SIG-M5 (cell line): ENCODE measurements at regions not wholly inside any gene's neighbourhood (a gene's known extent, or its start where the extent isn't known, plus 50 kb on each side); places are given as distances from the start of the nearest gene placed in this dataset.

Experiments used
- DNase-seq: peaks from one replicate; lab custom pipeline; 2025; lab: John Stamatoyannopoulos, UW

DNA sequence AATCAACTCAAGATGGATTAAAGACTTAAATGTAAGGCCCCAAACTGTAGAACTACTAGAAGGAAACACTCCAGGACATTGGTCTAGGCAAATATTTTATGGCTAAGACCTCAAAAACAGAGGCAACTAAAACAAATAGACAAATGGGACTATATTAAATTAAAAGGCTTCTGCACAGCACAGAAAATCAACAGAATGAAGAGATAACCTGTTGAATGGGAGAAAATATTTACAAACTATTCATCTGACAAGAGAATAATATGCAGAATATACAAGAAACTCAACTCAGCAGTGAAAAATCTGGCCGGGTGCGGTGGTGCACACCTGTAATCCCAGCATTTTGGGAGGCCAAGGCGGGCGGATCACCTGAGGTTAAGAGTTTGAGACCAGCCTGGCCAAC, 84.1 kb upstream of the HNRNPU start:
- DNase-seq, result no peak

- no peak for DNase-seq
Observed at GRCh38 chr1:244945109-244945671, 80.8 kb upstream of the HNRNPU start.

GRCh38 chr1:244941121-244941520, 76.8 kb upstream of the HNRNPU start:
- no peak for DNase-seq

GRCh38 chr1:244937099-244937498, 72.8 kb upstream of the HNRNPU start:
- DNase-seq, result no peak

- DNase-seq, result peak; percentile 100
Observed at GRCh38 chr1:244920911-244921761, 56.8 kb upstream of the HNRNPU start.

DNA sequence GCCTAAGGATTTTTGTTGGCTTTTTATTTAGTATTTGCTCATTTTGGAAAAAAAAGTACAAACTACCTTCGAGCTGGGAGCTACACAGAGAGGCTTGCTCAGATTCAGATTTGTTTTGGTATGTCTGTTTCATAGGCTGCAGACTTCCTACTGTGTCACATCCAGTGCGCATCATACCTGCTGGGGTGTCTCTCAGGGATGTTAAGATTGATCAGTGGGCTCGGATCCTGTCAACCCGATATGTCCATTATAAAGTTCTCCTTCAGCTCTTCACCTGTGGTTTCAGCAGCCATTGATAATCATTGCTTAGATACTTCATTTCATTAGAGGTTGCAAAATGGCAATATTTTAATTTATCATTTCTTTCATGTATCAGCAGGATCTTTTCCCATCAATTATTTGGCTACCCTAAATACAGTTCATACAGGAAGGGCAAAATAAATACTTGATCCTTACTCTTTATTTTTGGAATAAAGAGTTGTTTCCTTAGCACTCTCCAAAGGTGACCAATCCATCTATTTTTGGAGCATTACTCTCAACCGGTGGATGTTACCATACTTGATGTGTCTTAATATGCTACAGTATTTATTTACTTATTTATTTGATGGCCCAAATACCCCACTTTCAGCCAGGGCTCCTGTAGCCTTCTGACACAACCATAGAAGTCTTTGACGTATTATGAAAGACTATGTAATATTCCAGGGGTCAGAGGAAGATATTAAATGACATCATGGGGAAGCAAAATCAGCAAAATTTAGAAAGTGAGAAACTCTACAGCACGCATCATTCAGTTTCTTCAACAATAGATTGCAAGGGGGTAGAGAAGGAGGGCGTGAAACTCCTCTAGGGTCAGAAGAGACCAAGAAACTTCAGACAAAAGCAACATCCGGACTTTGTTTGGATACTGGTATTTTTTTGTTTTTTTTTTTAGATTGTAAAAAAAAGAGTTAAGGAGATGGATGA, 55.3 kb upstream of the HNRNPU start:
- no peak for DNase-seq

- DNase-seq, result no peak
Observed at GRCh38 chr1:244918421-244919319, 54.3 kb upstream of the HNRNPU start.

- no peak for DNase-seq
Observed at GRCh38 chr1:244917073-244917670, 52.8 kb upstream of the HNRNPU start.

GRCh38 chr1:244915736-244916135, 51.4 kb upstream of the HNRNPU start:
- no peak for DNase-seq

GRCh38 chr1:244914761-244915160, 50.4 kb upstream of the HNRNPU start:
- no peak for DNase-seq
